GM19438 (cell line): ENCODE measurements at regions not wholly inside any gene's neighbourhood (a gene's known extent, or its start where the extent isn't known, plus 50 kb on each side); places are given as distances from the start of the nearest gene placed in this dataset.
"Not testable (repeated sequence)": the region's sequence is repeated elsewhere in the genome, so short reads cannot be mapped to it uniquely, and the experiment has no call there.

Experiments used
- ATAC-seq: cut with Tn5 transposase; IDR thresholded peaks from one replicate; pipeline ENCODE4 v1.9.1; 2021; ENCODE audit warnings: low read depth; ENCODE audit not compliant: unreplicated experiment

- ATAC-seq = no peak
Measured at GRCh38 chr14:104230946-104231345, 92.6 kb downstream of the KIF26A start.

GRCh38 chr14:104232070-104232484 lies 93.7 kb downstream of the KIF26A start:
- ATAC-seq = no peak

GRCh38 chr14:104234007-104234786 lies 95.8 kb downstream of the KIF26A start:
- not testable (repeated sequence) for ATAC-seq

DNA sequence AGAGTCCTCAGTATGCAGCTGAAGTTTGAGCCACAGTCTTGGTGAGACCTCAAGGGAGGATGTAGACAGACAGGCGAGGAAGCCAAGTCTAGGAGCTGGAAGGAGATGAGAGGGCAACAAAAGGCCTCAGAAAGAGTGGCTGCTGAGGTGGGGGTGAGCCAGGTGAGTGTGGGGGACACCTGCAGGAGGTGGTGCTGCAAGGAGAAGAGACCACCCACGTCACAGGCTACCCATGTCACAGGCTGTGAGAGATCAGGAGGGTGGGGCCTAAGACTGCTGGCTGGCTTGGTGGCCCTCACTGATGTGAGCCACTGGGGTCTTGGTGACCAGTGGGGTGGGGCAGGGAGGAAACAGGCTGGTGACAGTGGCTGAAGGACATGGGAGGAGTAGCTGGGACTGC lies 97.3 kb downstream of the KIF26A start:
- ATAC-seq = no peak

DNA sequence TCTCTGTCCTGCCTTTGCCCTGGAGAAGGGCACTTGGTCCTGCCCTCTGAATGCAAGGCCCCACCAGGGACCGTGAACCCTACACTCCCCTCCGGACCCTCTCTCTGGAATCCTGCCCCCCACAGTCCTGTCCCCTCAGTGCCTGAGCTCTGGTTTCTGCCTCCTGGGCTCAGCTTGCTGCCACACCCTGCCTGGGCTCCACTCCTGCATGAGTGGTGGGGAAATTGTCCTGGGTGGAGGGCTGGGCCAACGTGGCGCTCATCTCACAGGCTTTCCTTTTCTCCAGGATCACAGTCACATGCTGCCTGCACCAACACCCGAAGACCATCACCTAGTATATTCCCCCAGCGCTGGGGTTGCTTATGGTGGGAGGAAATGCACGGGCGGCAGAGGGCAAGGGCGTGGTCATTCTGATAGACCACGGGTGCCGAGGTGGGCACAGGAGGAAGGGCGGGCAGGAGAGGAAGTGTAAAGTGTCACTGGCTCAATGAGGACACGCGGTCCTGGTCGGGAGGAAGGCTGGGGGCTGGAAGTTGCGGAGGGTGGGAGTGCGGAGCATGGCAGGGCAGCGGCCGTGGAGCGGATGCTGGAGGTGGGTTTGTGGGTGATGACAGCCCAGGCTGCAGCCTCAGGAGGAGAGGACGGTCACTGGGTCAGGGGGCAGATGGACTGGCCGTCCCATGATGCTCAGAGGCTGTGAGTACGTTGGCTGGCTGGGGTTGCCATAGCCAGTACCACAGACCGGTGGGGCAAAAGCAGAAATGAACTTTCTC lies 99.5 kb downstream of the KIF26A start:
- ATAC-seq = no peak

DNA sequence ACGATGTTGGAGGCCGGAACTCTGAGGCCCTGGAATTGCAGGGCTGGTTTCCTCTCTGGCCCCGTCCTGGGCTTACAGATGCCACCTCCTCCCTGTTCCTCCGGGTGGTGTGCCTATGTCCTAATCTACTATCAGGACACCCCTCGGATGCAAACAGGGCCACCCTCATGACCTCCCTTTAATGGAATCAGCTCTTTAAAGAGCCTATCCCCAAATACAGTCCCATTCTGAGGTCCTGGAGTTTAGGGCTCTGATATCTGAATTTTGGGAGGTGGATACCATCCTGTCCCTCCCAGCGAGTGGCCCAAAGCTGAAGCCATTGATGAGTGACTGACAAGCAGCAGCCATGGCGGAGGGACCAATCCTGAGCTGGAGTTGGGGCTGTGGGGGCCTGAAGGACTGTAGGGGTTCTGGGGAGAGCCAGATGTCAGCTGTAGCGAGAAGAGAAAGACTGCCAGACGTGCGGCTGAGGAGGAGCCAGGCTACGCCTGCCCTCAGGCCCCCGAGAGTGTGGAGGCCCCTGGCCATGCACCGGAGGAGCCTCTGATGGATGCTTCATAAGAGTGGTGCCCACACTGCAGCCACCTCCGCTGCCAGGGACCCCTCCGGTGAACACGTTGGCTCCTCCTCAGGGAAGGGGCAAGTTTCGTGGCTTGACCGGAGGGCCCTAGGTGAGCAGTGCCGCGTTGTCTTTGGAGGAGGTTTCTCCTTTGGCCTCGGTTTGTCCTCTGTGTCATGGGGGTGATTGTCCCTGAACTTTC lies 100.2 kb downstream of the KIF26A start:
- no peak for ATAC-seq

- no peak for ATAC-seq
Measured at GRCh38 chr14:104239185-104239775, 100.9 kb downstream of the KIF26A start.

- ATAC-seq = no peak
Measured at GRCh38 chr14:104239861-104240301, 101.5 kb downstream of the KIF26A start.

- no peak for ATAC-seq
Measured at GRCh38 chr14:104240434-104241157, 102.2 kb downstream of the KIF26A start.

DNA sequence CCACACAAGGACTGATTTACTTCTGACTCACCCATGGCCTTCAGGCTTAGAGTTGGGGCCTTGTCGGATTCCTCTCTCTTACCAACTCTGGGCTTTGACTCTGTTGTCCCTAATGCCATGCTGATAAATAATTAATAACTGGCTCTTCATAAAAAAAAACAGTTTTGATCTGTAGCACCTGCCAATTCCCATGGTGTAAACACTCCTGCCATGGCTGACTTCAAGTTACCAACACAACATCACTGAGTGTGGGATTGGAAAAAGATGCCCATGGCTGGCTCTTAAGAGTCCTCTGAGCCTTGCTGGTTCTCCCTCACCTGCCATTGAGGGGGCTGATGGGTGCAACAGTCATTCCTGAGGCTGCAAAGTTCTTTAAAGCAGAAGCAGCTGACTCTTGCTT lies 104.8 kb downstream of the KIF26A start:
- ATAC-seq = no peak

GRCh38 chr14:104244221-104245011 lies 106.0 kb downstream of the KIF26A start:
- ATAC-seq = no peak

DNA sequence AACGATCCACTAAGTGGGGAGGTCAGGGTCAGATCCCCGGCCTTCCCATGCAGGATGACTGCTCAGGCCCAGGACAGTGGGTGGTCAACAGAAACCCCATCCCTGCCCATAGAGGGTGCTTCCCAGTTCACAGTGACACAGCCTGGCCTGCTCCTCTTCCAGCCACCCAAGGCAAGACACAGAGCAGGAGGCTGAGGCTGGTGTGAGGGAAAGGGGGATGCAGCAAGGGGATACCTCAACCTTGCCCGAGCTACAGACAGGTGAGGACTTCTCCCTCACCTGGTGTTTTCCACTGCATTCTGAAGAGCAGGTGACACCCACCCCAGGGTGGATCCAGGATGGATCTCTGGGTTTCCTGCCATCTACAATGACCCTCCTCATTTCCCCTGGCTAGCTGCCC lies 106.7 kb downstream of the KIF26A start:
- no peak for ATAC-seq

GRCh38 chr14:104245723-104246122 lies 107.3 kb downstream of the KIF26A start:
- ATAC-seq = no peak

- no peak for ATAC-seq
Measured at GRCh38 chr14:104246401-104247335, 108.3 kb downstream of the KIF26A start.

DNA sequence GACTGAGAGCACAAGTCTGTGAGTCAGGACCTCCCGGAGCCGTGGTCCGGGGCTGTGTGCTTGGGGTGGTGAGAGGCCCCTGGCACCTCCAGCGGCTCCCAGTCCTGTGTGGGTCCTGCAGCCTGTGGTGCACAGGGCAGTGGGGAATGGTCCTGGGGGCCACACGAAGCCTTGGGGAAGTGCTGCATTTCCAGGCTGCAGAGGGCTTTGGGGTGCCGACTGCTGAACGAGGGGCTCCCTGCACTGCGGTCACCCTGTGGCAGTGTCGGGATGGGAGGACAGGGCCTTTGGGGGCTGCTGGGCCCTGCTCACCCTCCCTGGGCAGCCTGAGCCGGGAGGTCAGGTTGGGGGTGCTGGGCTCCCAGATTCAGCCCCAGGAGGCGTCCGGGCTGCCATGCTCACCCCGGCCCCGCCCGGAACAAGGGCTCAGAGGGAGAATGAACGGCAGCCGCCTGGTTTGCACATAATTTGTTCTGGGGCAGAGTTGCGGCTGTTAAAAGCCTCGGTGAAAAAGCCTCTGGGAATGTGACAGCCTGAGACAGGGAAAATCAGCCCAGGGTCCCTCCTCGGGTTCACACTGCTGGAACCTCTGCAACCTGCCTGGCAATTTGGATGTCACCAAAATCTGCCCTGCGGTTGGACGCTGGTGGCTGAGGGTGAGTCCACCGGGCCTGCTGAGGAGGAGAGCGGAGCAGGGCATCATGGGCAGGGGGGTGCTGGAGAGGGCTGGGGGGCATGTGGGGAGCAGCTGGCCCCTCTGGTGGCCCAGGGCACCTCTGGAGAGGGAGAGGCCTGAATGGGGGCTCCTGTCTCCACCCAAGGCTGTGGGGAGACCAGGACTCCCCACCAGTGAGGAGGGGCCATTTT lies 109.2 kb downstream of the KIF26A start:
- no peak for ATAC-seq

GRCh38 chr14:104248203-104249055 lies 110.0 kb downstream of the KIF26A start:
- ATAC-seq = no peak
